Choroid plexus epithelial cell (primary cell): ENCODE measurements at regions not wholly inside any gene's neighbourhood (a gene's known extent, or its start where the extent isn't known, plus 50 kb on each side); places are given as distances from the start of the nearest gene placed in this dataset.
"Not testable (repeated sequence)": the region's sequence is repeated elsewhere in the genome, so short reads cannot be mapped to it uniquely, and the experiment has no call there.

Source experiments
- DNase-seq: peaks from one replicate; pipeline ENCODE4 v3.0.0-alpha.2; 2010; ENCODE audit warnings: low read depth
- H3K4me3 ChIP-seq: 2 replicates; pipeline ENCODE4 v1.5.1; 2011; ENCODE audit warnings: low read depth, mild to moderate bottlenecking, control low read depth, low read length, moderate library complexity
- CTCF ChIP-seq: conservative IDR thresholded peaks from 2 replicates; pipeline ENCODE4 v1.5.1; 2011; ENCODE audit warnings: low read depth, mild to moderate bottlenecking, control low read depth, inconsistent platforms, low read length, moderate library complexity

GRCh38 chr14:51595881-51596455 lies 55.7 kb upstream of the FRMD6 start:
- peak; percentile 78 for DNase-seq
- no peak overlapping the region for H3K4me3 ChIP-seq
- TF ChIP-seq CTCF = no peak

GRCh38 chr14:51596488-51597117 lies 55.1 kb upstream of the FRMD6 start:
- DNase-seq = no peak
- H3K4me3 ChIP-seq = no peak overlapping the region
- TF ChIP-seq CTCF = no peak

GRCh38 chr14:51597261-51598001 lies 54.3 kb upstream of the FRMD6 start:
- TF ChIP-seq CTCF = no peak
- no peak overlapping the region for H3K4me3 ChIP-seq
- no peak for DNase-seq

GRCh38 chr14:51598924-51599600 lies 52.6 kb upstream of the FRMD6 start:
- not testable (repeated sequence) for H3K4me3 ChIP-seq
- DNase-seq = peak; percentile 82

GRCh38 chr14:51600658-51601057 lies 51.1 kb upstream of the FRMD6 start:
- no peak for TF ChIP-seq CTCF
- DNase-seq = no peak

More at GRCh38 chr14:51600658-51601057, 51.1 kb upstream of the FRMD6 start:
- no peak overlapping the region for H3K4me3 ChIP-seq
